ENCODE measurements at regions not wholly inside any gene's neighbourhood (a gene's known extent, or its start where the extent isn't known, plus 50 kb on each side); places are given as distances from the start of the nearest gene placed in this dataset.

DNA sequence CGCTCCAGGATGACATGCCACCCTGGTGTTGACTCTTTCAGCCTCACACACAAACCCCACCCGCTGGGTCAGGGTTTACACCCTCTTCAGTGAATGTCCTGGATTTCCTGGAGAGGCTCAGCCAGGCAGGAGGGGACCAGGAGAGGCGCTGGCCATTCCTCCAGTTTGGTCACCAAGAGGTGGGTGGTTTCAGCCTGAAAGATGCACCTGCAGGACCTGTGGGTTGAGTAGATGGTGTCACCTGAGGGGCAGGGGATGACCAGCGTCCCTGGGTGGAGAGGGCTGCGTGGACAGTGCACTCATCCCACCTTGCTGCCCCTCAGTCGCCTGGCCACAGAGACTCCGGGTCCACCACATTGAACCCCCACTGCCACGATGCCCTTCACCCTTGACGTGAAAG lies 179.7 kb downstream of the ASMT start:
- no peak overlapping the region for H2AK5ac ChIP-seq (ENCODE audit: low read depth, low read length)
- ChIA-PET CTCF (ENCODE audit: partially characterized antibody) (no interaction called here), POLR2A (ENCODE audit: partially characterized antibody) (no interaction called here)
- FAIRE-seq (no peak), DNase-seq (ENCODE audit: low read depth in 1 of 2, low spot score in 2 of 2) (no peak)
- no peak overlapping the region for H2BK120ac ChIP-seq (replicated peaks; ENCODE audit: low read depth, low read length)
- H3K9me3 ChIP-seq (ENCODE audit: insufficient read depth in 2 of 2, low read depth in 1 of 2, low read length in 1 of 2) = no peaks in the 10 kb centered on the region
- H2BK20ac ChIP-seq (ENCODE audit: low read length) = no peak overlapping the region
- TF ChIP-seq JUN (IDR thresholded peaks at IDR 0.05; ENCODE audit: low read depth, low read length) = no peak
- no peak for TF ChIP-seq SUZ12 (IDR thresholded peaks at IDR 0.05; ENCODE audit: low read length)
- no peak for TF ChIP-seq POLR2AphosphoS5 (IDR thresholded peaks at IDR 0.05; ENCODE audit: low read depth, low read length)
- no peak for TF ChIP-seq RFX5 (IDR thresholded peaks at IDR 0.05; ENCODE audit: borderline replicate concordance, low read depth, low read length)
- no peak for TF ChIP-seq RAD21 (IDR thresholded peaks at IDR 0.05 in 1 of 2, conservative IDR thresholded peaks at IDR 0.05 in 1 of 2; ENCODE audit: low read depth in 2 of 2, low read length in 2 of 2)
- TF ChIP-seq CREB1 (IDR thresholded peaks at IDR 0.05) = no peak
- TF ChIP-seq, protein P1, sequence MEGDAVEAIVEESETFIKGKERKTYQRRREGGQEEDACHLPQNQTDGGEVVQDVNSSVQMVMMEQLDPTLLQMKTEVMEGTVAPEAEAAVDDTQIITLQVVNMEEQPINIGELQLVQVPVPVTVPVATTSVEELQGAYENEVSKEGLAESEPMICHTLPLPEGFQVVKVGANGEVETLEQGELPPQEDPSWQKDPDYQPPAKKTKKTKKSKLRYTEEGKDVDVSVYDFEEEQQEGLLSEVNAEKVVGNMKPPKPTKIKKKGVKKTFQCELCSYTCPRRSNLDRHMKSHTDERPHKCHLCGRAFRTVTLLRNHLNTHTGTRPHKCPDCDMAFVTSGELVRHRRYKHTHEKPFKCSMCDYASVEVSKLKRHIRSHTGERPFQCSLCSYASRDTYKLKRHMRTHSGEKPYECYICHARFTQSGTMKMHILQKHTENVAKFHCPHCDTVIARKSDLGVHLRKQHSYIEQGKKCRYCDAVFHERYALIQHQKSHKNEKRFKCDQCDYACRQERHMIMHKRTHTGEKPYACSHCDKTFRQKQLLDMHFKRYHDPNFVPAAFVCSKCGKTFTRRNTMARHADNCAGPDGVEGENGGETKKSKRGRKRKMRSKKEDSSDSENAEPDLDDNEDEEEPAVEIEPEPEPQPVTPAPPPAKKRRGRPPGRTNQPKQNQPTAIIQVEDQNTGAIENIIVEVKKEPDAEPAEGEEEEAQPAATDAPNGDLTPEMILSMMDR (IDR thresholded peaks at IDR 0.05; ENCODE audit: control extremely low read depth in 1 of 3, insufficient read depth in 1 of 3, low read depth in 1 of 3, low read length in 3 of 3) = no peak
- TF ChIP-seq TAF7 (optimal IDR thresholded peaks at IDR 0.05; ENCODE audit: borderline replicate concordance, low read depth, low read length) = no peak
- TF ChIP-seq SP4 (IDR thresholded peaks at IDR 0.05; ENCODE audit: low read length) = no peak
- no peak for TF ChIP-seq HDAC6 (IDR thresholded peaks at IDR 0.05; ENCODE audit: low read depth, low read length)
- no peak for TF ChIP-seq TEAD4 (IDR thresholded peaks at IDR 0.05; ENCODE audit: low read depth, low read length)
- no peak for TF ChIP-seq ZNF274 (IDR thresholded peaks at IDR 0.05; ENCODE audit: borderline replicate concordance, extremely low read depth, low read length)
- no peak overlapping the region for H4K5ac ChIP-seq (ENCODE audit: insufficient read length, low read depth, low read length)
- H3K56ac ChIP-seq (replicated peaks; ENCODE audit: insufficient read length, low read depth, low read length) = no peak overlapping the region
- no peaks in the 10 kb centered on the region for H3K79me1 ChIP-seq (ENCODE audit: low read depth, low read length)
- no peak overlapping the region for H2AFZ ChIP-seq (ENCODE audit: low read length)
- H3K79me2 ChIP-seq (ENCODE audit: control insufficient read depth in 1 of 2, insufficient read depth in 2 of 2, low read length in 2 of 2) = no peaks in the 10 kb centered on the region
- H2BK12ac ChIP-seq (ENCODE audit: low read depth, low read length) = no peak overlapping the region
- H4K20me1 ChIP-seq (replicated peaks in 1 of 2; ENCODE audit: control insufficient read depth in 1 of 2, insufficient read depth in 2 of 2, low read length in 2 of 2) = no peaks in the 10 kb centered on the region
- no peak overlapping the region for H3K14ac ChIP-seq (ENCODE audit: insufficient read length)
- no peaks in the 10 kb centered on the region for H3K4me1 ChIP-seq (replicated peaks in 1 of 4; ENCODE audit: control insufficient read depth in 3 of 4, insufficient read depth in 4 of 4, low read length in 3 of 4)
- no peaks in the 10 kb centered on the region for H3K23me2 ChIP-seq (ENCODE audit: low read depth, low read length)
- no peak overlapping the region for H3K4me3 ChIP-seq (ENCODE audit: extremely low read depth in 1 of 4, insufficient read depth in 2 of 4, low read depth in 3 of 4, low read length in 4 of 4)
- H3K18ac ChIP-seq (ENCODE audit: extremely low read depth, low read length) = no peak overlapping the region
- H4K8ac ChIP-seq (ENCODE audit: extremely low read depth, insufficient read depth, low read length) = no peak overlapping the region; the same call in 1 of the 2 replicates
- no peaks in the 10 kb centered on the region for H3K27me3 ChIP-seq (replicated peaks in 1 of 4; ENCODE audit: control insufficient read depth in 3 of 4, extremely low read depth in 1 of 4, insufficient read depth in 3 of 4, low read length in 3 of 4)
- H3K4ac ChIP-seq (replicated peaks; ENCODE audit: insufficient read length, low read depth, low read length) = no peak overlapping the region
- no peak overlapping the region for H2BK15ac ChIP-seq (ENCODE audit: low read length)
- H3K36me3 ChIP-seq (ENCODE audit: control insufficient read depth in 2 of 4, insufficient read depth in 4 of 4, low read length in 3 of 4) = no peaks in the 10 kb centered on the region
- no peak overlapping the region for H3K27ac ChIP-seq (ENCODE audit: low read depth, low read length)
- H4K91ac ChIP-seq (replicated peaks; ENCODE audit: insufficient read length, low read length) = no peak overlapping the region
- WGBS, 2 experiments (ENCODE audit: extremely low coverage in 1 of 2, insufficient coverage in 1 of 2, insufficient read length in 1 of 2, insufficient replicate concordance in 2 of 2, low coverage in 1 of 2, low lambda C conversion rate in 2 of 2, missing lambda C conversion rate in 1 of 2) = 91% methylated on average over 9 of the region's 9 CpGs; no CpG with 5 or more reads in 1 of the 2 experiments
- H2BK5ac ChIP-seq (ENCODE audit: low read depth, low read length) = no peak overlapping the region
- H3K9ac ChIP-seq (replicated peaks in 1 of 4; ENCODE audit: extremely low read depth in 1 of 4, low read depth in 3 of 4, low read length in 3 of 4) = no peak overlapping the region
- no peak overlapping the region for H3K4me2 ChIP-seq (ENCODE audit: insufficient read depth in 1 of 2, low read depth in 2 of 2, low read length in 2 of 2)
- no peak overlapping the region for H3K23ac ChIP-seq (ENCODE audit: insufficient read length)

All from H1 (cell line).